Left ventricle myocardium inferior (tissue), 1 donor: ENCODE measurements at regions not wholly inside any gene's neighbourhood (a gene's known extent, or its start where the extent isn't known, plus 50 kb on each side); places are given as distances from the start of the nearest gene placed in this dataset.
"Not testable (repeated sequence)": the region's sequence is repeated elsewhere in the genome, so short reads cannot be mapped to it uniquely, and the experiment has no call there.

Source experiments
- DNase-seq: peaks from one replicate; pipeline ENCODE4 v3.0.0-alpha.2; 2020
- H3K27ac ChIP-seq: fragments of 200-600 bp; replicated peaks from 2 replicates; pipeline ENCODE4 v1.8.0; 2021
- H3K27me3 ChIP-seq: fragments of 200-600 bp; 2 replicates; pipeline ENCODE4 v1.8.0; 2021; ENCODE audit warnings: low read depth
- H3K36me3 ChIP-seq: fragments of 200-600 bp; 2 replicates; pipeline ENCODE4 v1.8.0; 2021
- H3K4me1 ChIP-seq: fragments of 200-600 bp; 2 replicates; pipeline ENCODE4 v1.8.0; 2021
- H3K4me3 ChIP-seq: fragments of 200-600 bp; 2 replicates; pipeline ENCODE4 v1.8.0; 2021; ENCODE audit warnings: mild to moderate bottlenecking, moderate library complexity
- H3K9me3 ChIP-seq: fragments of 200-600 bp; replicated peaks from 2 replicates; pipeline ENCODE4 v1.8.0; 2021
- intact Hi-C: fragments of 100-400 bp; cut with micrococcal nuclease; formaldehyde crosslinking; loops from one replicate; pipeline ENCODE4 v1.11.0; 2022
- TF ChIP-seq, protein P1 (sequence below): fragments of 200-600 bp; IDR thresholded peaks from 2 replicates; pipeline ENCODE4 v1.8.0; 2021; ENCODE audit warnings: antibody characterized with exemption, mild to moderate bottlenecking, borderline replicate concordance
- donor health status: DM: no; HTN: yes; CAD: no; lungs with severe emphysema.

DNA sequence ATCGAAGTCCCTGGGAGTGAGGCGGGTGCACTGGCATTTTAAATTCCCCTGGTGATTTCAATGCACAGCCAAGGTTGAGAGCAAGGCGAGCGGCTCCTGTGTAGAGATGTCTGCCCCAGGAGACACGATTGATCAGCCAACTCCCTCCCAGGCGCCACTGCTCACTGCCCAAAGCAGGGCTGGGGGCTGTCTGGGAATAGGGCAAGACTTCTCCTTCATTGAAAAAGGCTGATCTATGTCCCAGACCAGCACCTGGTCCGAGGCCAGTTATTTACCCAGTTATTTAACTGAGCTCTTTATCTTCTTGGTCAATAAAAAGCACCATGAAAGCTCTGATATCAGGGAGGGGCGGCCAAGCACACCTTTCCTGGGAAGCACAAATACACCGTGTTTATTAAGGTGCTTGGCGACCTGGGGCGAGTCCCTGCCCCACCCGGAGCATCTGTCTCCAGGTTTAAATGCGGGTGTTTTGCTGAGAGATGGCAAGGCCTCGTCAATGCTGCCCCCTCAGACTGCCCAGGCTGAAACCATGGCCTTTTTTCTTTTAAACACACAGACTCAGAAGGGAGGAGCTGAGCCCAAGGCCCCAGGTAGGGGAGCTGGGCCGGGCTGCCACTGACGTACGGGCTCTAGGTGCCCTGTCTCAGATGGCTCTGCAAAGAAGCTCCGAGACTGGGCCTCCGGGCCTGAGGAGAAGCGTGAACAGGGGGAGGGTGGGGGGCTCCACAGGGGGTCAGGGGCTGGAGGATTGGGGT, 73.9 kb upstream of the HPCAL1 start:
- H3K36me3 ChIP-seq = no peaks in the 10 kb centered on the region
- H3K27ac ChIP-seq = peak overlapping the region; percentile 60
- no peak for DNase-seq

GRCh38 chr2:10229462-10230099, 73.1 kb upstream of the HPCAL1 start:
- TF ChIP-seq, protein P1, sequence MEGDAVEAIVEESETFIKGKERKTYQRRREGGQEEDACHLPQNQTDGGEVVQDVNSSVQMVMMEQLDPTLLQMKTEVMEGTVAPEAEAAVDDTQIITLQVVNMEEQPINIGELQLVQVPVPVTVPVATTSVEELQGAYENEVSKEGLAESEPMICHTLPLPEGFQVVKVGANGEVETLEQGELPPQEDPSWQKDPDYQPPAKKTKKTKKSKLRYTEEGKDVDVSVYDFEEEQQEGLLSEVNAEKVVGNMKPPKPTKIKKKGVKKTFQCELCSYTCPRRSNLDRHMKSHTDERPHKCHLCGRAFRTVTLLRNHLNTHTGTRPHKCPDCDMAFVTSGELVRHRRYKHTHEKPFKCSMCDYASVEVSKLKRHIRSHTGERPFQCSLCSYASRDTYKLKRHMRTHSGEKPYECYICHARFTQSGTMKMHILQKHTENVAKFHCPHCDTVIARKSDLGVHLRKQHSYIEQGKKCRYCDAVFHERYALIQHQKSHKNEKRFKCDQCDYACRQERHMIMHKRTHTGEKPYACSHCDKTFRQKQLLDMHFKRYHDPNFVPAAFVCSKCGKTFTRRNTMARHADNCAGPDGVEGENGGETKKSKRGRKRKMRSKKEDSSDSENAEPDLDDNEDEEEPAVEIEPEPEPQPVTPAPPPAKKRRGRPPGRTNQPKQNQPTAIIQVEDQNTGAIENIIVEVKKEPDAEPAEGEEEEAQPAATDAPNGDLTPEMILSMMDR = no peak
- DNase-seq = no peak
- peaks cover 25% of the 10 kb centered on the region for H3K4me1 ChIP-seq
- H3K36me3 ChIP-seq = no peaks in the 10 kb centered on the region
- intact Hi-C loops = no loop called here
- H3K4me3 ChIP-seq = no peak overlapping the region
- H3K27ac ChIP-seq = peak overlapping the region; percentile 60
- no peaks in the 10 kb centered on the region for H3K9me3 ChIP-seq
- H3K27me3 ChIP-seq = no peaks in the 10 kb centered on the region

More for the DNA sequence above, 73.9 kb upstream of the HPCAL1 start:
- Histone ChIP-seq H3K9me3 (no peaks in the 10 kb centered on the region), H3K27me3 (no peaks in the 10 kb centered on the region), H3K4me1 (peaks cover 20% of the 10 kb centered on the region), H3K4me3 (no peak overlapping the region)
- TF ChIP-seq, protein P1 = no peak
- intact Hi-C loops = no loop called here

GRCh38 chr2:10230499-10230898, 72.2 kb upstream of the HPCAL1 start:
- no peaks in the 10 kb centered on the region for H3K36me3 ChIP-seq
- intact Hi-C loops = no loop called here
- no peaks in the 10 kb centered on the region for H3K9me3 ChIP-seq
- H3K4me1 ChIP-seq = peaks cover 34% of the 10 kb centered on the region
- TF ChIP-seq, protein P1 = no peak
- no peak for DNase-seq
- no peak overlapping the region for H3K4me3 ChIP-seq
- H3K27me3 ChIP-seq = peaks cover 3% of the 10 kb centered on the region
- H3K27ac ChIP-seq = peak overlapping the region; percentile 60

- H3K27ac ChIP-seq, H3K27me3 ChIP-seq, H3K9me3 ChIP-seq, intact Hi-C loops, H3K4me3 ChIP-seq, H3K36me3 ChIP-seq, DNase-seq: not testable (repeated sequence)
- peaks cover 38% of the 10 kb centered on the region for H3K4me1 ChIP-seq
These were observed 71.8 kb upstream of the HPCAL1 start for GRCh38 chr2:10230921-10231320.

DNA sequence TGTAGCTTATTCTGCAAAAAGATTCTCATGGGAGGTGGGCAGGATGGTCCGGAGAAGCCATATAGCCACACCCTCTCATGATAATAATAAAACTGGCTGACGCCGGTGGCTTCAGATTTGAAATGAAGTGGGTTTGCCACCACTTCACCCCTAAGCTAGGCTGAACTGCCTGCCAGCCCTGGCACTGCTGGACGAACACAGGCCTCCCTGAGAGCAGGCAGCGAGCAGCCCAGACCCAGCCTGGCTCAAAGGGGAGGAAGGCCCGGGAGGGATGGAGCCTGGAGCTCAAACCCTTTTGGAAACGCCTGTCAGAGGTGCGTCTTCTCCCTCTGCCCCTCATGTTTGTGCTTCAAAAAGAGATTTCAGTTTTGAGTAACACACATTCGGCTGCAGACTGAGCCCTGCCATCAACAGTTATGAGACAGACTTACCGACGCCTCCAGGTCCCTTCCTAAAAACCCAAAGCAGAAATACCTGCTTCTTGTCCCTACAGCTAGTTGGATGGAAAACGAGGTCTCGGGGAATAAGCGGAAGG, 71.1 kb upstream of the HPCAL1 start:
- intact Hi-C loops = no loop called here
- no peak for DNase-seq

More for the DNA sequence above, 71.1 kb upstream of the HPCAL1 start:
- Histone ChIP-seq H3K4me3 (no peak overlapping the region), H3K4me1 (peaks cover 44% of the 10 kb centered on the region), H3K27me3 (peaks cover 4% of the 10 kb centered on the region), H3K27ac (no peak overlapping the region), H3K9me3 (no peaks in the 10 kb centered on the region), H3K36me3 (no peaks in the 10 kb centered on the region)
- TF ChIP-seq, protein P1 = no peak
